H9 (cell line): ENCODE measurements at regions not wholly inside any gene's neighbourhood (a gene's known extent, or its start where the extent isn't known, plus 50 kb on each side); places are given as distances from the start of the nearest gene placed in this dataset.

ENCODE experiments used
- DNase-seq: peaks from one replicate; pipeline ENCODE4 v3.0.0-alpha.2; 2017
- H2AFZ ChIP-seq: one replicate; pipeline ENCODE4 v1.6.1; 2013; ENCODE audit warnings: mild to moderate bottlenecking, low read length, control low read depth, moderate library complexity
- H2AK5ac ChIP-seq: 2 replicates; pipeline ENCODE4 v1.6.1; 2013; ENCODE audit warnings: low read length, control low read depth, mixed read lengths; ENCODE audit not compliant: insufficient read length
- H2BK120ac ChIP-seq: one replicate; pipeline ENCODE4 v1.6.1; 2013; ENCODE audit warnings: low read depth, mild to moderate bottlenecking, low read length, control low read depth, inconsistent platforms; ENCODE audit not compliant: poor library complexity, severe bottlenecking
- H2BK12ac ChIP-seq: 2 replicates; pipeline ENCODE4 v1.6.1; 2013; ENCODE audit warnings: low read length, control low read depth, mixed read lengths, low read depth; ENCODE audit not compliant: insufficient read length
- H2BK15ac ChIP-seq: 2 replicates; pipeline ENCODE4 v1.6.1; 2013; ENCODE audit warnings: low read depth, low read length, control low read depth
- H2BK20ac ChIP-seq: one replicate; pipeline ENCODE4 v1.6.1; 2013; ENCODE audit warnings: low read depth, mild to moderate bottlenecking, low read length, control low read depth, inconsistent platforms; ENCODE audit not compliant: poor library complexity, severe bottlenecking
- H2BK5ac ChIP-seq: 2 replicates; pipeline ENCODE4 v1.6.1; 2013; ENCODE audit warnings: low read length, control low read depth, mixed read lengths; ENCODE audit not compliant: insufficient read length
- H3K14ac ChIP-seq: 2 replicates; pipeline ENCODE4 v1.6.1; 2013; ENCODE audit warnings: low read length, control low read depth; ENCODE audit not compliant: insufficient read depth
- H3K18ac ChIP-seq: 2 replicates; pipeline ENCODE4 v1.6.1; 2013; ENCODE audit warnings: low read depth, mild to moderate bottlenecking, mixed read lengths, low read length, control low read depth; ENCODE audit not compliant: insufficient read length
- H3K23ac ChIP-seq: 2 replicates; pipeline ENCODE4 v1.6.1; 2013; ENCODE audit warnings: low read length, control low read depth, mixed read lengths, low read depth; ENCODE audit not compliant: insufficient read length
- H3K23me2 ChIP-seq: 2 replicates; pipeline ENCODE4 v1.6.1; 2013; ENCODE audit warnings: low read depth, mild to moderate bottlenecking, mixed read lengths, low read length, control low read depth; ENCODE audit not compliant: insufficient read length, poor library complexity, severe bottlenecking
- H3K27ac ChIP-seq: 2 replicates; pipeline ENCODE4 v1.5.1; 2013; ENCODE audit warnings: low read length, control low read depth, mixed read lengths, low read depth; ENCODE audit not compliant: insufficient read length
- H3K27me3 ChIP-seq: 2 replicates; pipeline ENCODE4 v1.6.1; 2013; ENCODE audit warnings: low read length, control low read depth, inconsistent platforms; ENCODE audit not compliant: insufficient read depth
- H3K4ac ChIP-seq: 2 replicates; pipeline ENCODE4 v1.6.1; 2013; ENCODE audit warnings: low read depth, mild to moderate bottlenecking, control low read depth, inconsistent platforms, low read length, moderate library complexity
- H3K4me1 ChIP-seq: 2 replicates; pipeline ENCODE4 v1.6.1; 2013; ENCODE audit warnings: low read length, control low read depth, inconsistent platforms; ENCODE audit not compliant: insufficient read depth
- H3K4me2 ChIP-seq: 2 replicates; pipeline ENCODE4 v1.6.1; 2013; ENCODE audit warnings: low read length, control low read depth, mixed read lengths; ENCODE audit not compliant: insufficient read length, insufficient read depth
- H3K56ac ChIP-seq: 2 replicates; pipeline ENCODE4 v1.6.1; 2013; ENCODE audit warnings: low read depth, mild to moderate bottlenecking, mixed read lengths, low read length, control low read depth; ENCODE audit not compliant: insufficient read length
- H3K79me1 ChIP-seq: 2 replicates; pipeline ENCODE4 v1.6.1; 2013; ENCODE audit warnings: low read depth, mild to moderate bottlenecking, moderate library complexity, low read length, control low read depth, inconsistent platforms; ENCODE audit not compliant: insufficient read depth, poor library complexity, severe bottlenecking
- H3K79me2 ChIP-seq: 2 replicates; pipeline ENCODE4 v1.6.1; 2013; ENCODE audit warnings: low read length, control low read depth, inconsistent platforms; ENCODE audit not compliant: insufficient read depth
- H3K9ac ChIP-seq: 2 replicates; pipeline ENCODE4 v1.6.1; 2013; ENCODE audit warnings: low read length, control low read depth, mixed read lengths; ENCODE audit not compliant: insufficient read length; ENCODE audit errors: extremely low read depth
- H3K9me3 ChIP-seq: one replicate; pipeline ENCODE4 v1.6.1; 2013; ENCODE audit warnings: low read depth, low read length, inconsistent platforms; ENCODE audit not compliant: control insufficient read depth
- H3T11ph ChIP-seq: one replicate; pipeline ENCODE4 v1.6.1; 2013; ENCODE audit warnings: mild to moderate bottlenecking, low read length, control low read depth, inconsistent platforms
- H4K20me1 ChIP-seq: one replicate; pipeline ENCODE4 v1.6.1; 2013; ENCODE audit not compliant: control insufficient read depth, insufficient read length, insufficient read depth
- H4K5ac ChIP-seq: 2 replicates; pipeline ENCODE4 v1.6.1; 2013; ENCODE audit warnings: low read depth, mild to moderate bottlenecking, mixed read lengths, low read length, control low read depth; ENCODE audit not compliant: insufficient read length
- H4K8ac ChIP-seq: replicated peaks from 2 replicates; pipeline ENCODE4 v1.6.1; 2013; ENCODE audit warnings: low read length, control low read depth, mixed read lengths, low read depth; ENCODE audit not compliant: insufficient read length
- H4K91ac ChIP-seq: 2 replicates; pipeline ENCODE4 v1.6.1; 2013; ENCODE audit warnings: low read depth, mild to moderate bottlenecking, moderate library complexity, mixed read lengths, low read length, control low read depth; ENCODE audit not compliant: insufficient read length
- H3K27ac Mint-ChIP-seq, 3 experiments: 2 replicates in 2 of 3; 3 replicates in 1 of 3; pipeline ENCODE4 v1.8.0; 2020 to 2021; ENCODE audit warnings: mixed read lengths in 3 of 3, mild to moderate bottlenecking in 1 of 3, moderate library complexity in 1 of 3
- H3K27me3 Mint-ChIP-seq: 2 replicates; pipeline ENCODE4 v1.8.0; 2021; ENCODE audit warnings: low read depth, mild to moderate bottlenecking, moderate library complexity, mixed read lengths
- H3K36me3 Mint-ChIP-seq, 3 experiments: 2 replicates in 2 of 3; 3 replicates in 1 of 3; pipeline ENCODE4 v1.8.0; 2020 to 2021; ENCODE audit warnings: low read depth in 3 of 3, mixed read lengths in 3 of 3; ENCODE audit not compliant: insufficient read depth in 1 of 3
- H3K4me1 Mint-ChIP-seq, 2 experiments: 2 replicates each; pipeline ENCODE4 v1.8.0; 2020; ENCODE audit warnings: mixed read lengths in 2 of 2
- H3K4me3 Mint-ChIP-seq, 2 experiments: 2 replicates in 1 of 2; 3 replicates in 1 of 2; pipeline ENCODE4 v1.8.0; 2020 to 2021; ENCODE audit warnings: mild to moderate bottlenecking in 2 of 2, mixed read lengths in 2 of 2, moderate library complexity in 1 of 2
- H3K9me3 Mint-ChIP-seq, 2 experiments: 2 replicates in 1 of 2; 3 replicates in 1 of 2; pipeline ENCODE4 v1.8.0; 2020; ENCODE audit warnings: mild to moderate bottlenecking in 2 of 2, mixed read lengths in 2 of 2, moderate library complexity in 1 of 2
- CTCF ChIP-seq: fragments of 200-600 bp; sonication (generic); conservative IDR thresholded peaks from 3 replicates; pipeline ENCODE4 v1.8.0; 2021; ENCODE audit warnings: antibody characterized with exemption, mild to moderate bottlenecking
- WGBS: extraction: QIAGEN DNeasy Blood & Tissue Kit; methylation state at CpG from one replicate; pipeline ENCODE4 v1.1.7; 2013; ENCODE audit warnings: missing lambda C conversion rate, low lambda C conversion rate, mixed read lengths; ENCODE audit not compliant: insufficient read length; ENCODE audit errors: extremely low coverage; 5-methylcytosine and 5-hydroxymethylcytosine counted together

- H3K4me1 Mint-ChIP-seq, result peaks cover 9 to 18% of the 10 kb centered on the region in 2 experiments
- no peaks in the 10 kb centered on the region for H3K27me3 ChIP-seq
- H2BK120ac ChIP-seq, result no peak overlapping the region
- H3K23ac ChIP-seq, result no peak overlapping the region
- H2BK15ac ChIP-seq, result no peak overlapping the region
- H4K20me1 ChIP-seq, result no peaks in the 10 kb centered on the region
- no peaks in the 10 kb centered on the region for H3K23me2 ChIP-seq
- no CpG with 5 or more reads among the region's 2 CpGs for WGBS
- H4K91ac ChIP-seq, result no peak overlapping the region
- H2BK12ac ChIP-seq, result no peak overlapping the region
- TF ChIP-seq CTCF, result no peak
- no peaks in the 10 kb centered on the region for H3K79me1 ChIP-seq
- H2BK5ac ChIP-seq, result no peak overlapping the region
- H3K18ac ChIP-seq, result no peak overlapping the region
- H3K56ac ChIP-seq, result no peak overlapping the region
- no peak overlapping the region for H2AFZ ChIP-seq
- no peaks in the 10 kb centered on the region for H3K36me3 Mint-ChIP-seq
- no peak overlapping the region for H3K14ac ChIP-seq
- H3T11ph ChIP-seq, result no peak overlapping the region
- H2BK20ac ChIP-seq, result no peak overlapping the region
- no peak overlapping the region for H3K27ac ChIP-seq
- peaks cover 4 to 10% of the 10 kb centered on the region in 2 experiments for H3K9me3 Mint-ChIP-seq
- H3K27ac Mint-ChIP-seq, result no peak overlapping the region
- no peak overlapping the region for H3K9ac ChIP-seq
- H3K4me1 ChIP-seq, result no peaks in the 10 kb centered on the region
- H2AK5ac ChIP-seq, result no peak overlapping the region
- DNase-seq, result no peak
- H3K4me2 ChIP-seq, result no peak overlapping the region
- no peak overlapping the region for H4K8ac ChIP-seq
- no peak overlapping the region for H4K5ac ChIP-seq
- H3K79me2 ChIP-seq, result no peaks in the 10 kb centered on the region
- H3K4ac ChIP-seq, result no peak overlapping the region
- peaks cover 8% of the 10 kb centered on the region for H3K27me3 Mint-ChIP-seq
- no peaks in the 10 kb centered on the region for H3K9me3 ChIP-seq
- no peak overlapping the region for H3K4me3 Mint-ChIP-seq
Observed at GRCh38 chr18:71370095-71370494, 1081.2 kb downstream of the SOCS6 start.
